D721Med (cell line): ENCODE measurements at regions not wholly inside any gene's neighbourhood (a gene's known extent, or its start where the extent isn't known, plus 50 kb on each side); places are given as distances from the start of the nearest gene placed in this dataset.
"Not testable (repeated sequence)": the region's sequence is repeated elsewhere in the genome, so short reads cannot be mapped to it uniquely, and the experiment has no call there.

Experiments
- DNase-seq: peaks from one replicate; pipeline ENCODE4 v3.0.0; 2011; ENCODE audit warnings: low spot score; ENCODE audit not compliant: insufficient read length
- FAIRE-seq: peaks from 2 replicates; lab custom pipeline; 2011; peaks lifted over from hg19 to GRCh38; lab: Jason Lieb, UNC
- CTCF ChIP-seq: IDR thresholded peaks from 2 replicates; pipeline ENCODE4 v1.5.1; 2012; ENCODE audit warnings: mild to moderate bottlenecking, control low read depth; ENCODE audit not compliant: insufficient read depth; ENCODE audit errors: missing control alignments

- TF ChIP-seq CTCF, result no peak
- FAIRE-seq (no peak), DNase-seq (no peak)
Measured at GRCh38 chr4:188387179-188387791, 248.0 kb downstream of the TRIML1 start.

GRCh38 chr4:188391349-188391748, 252.1 kb downstream of the TRIML1 start:
- not testable (repeated sequence) for DNase-seq, FAIRE-seq

- FAIRE-seq (no peak), DNase-seq (no peak)
- TF ChIP-seq CTCF, result no peak
Measured at GRCh38 chr4:188396037-188396436, 256.8 kb downstream of the TRIML1 start.

- no peak for DNase-seq
- no peak for FAIRE-seq
- no peak for TF ChIP-seq CTCF
Measured at GRCh38 chr4:188399834-188400233, 260.6 kb downstream of the TRIML1 start.

- no peak for DNase-seq
- FAIRE-seq, result no peak
- TF ChIP-seq CTCF, result no peak
Measured at GRCh38 chr4:188400451-188400850, 261.2 kb downstream of the TRIML1 start.

- DNase-seq (no peak), FAIRE-seq (no peak)
- no peak for TF ChIP-seq CTCF
Measured at GRCh38 chr4:188403272-188403671, 264.0 kb downstream of the TRIML1 start.

- DNase-seq, FAIRE-seq: not testable (repeated sequence)
Measured at GRCh38 chr4:188405071-188405835, 266.0 kb downstream of the TRIML1 start.

GRCh38 chr4:188408244-188409030, 269.2 kb downstream of the TRIML1 start:
- FAIRE-seq (no peak), DNase-seq (no peak)
- TF ChIP-seq CTCF, result no peak
